NCI-H446 treated with DMSO at 0.1 percent for 48 hours (cell line): ENCODE measurements at regions not wholly inside any gene's neighbourhood (a gene's known extent, or its start where the extent isn't known, plus 50 kb on each side); places are given as distances from the start of the nearest gene placed in this dataset.

Experiments
- DNase-seq: peaks from one replicate; lab custom pipeline; 2025; lab: John Stamatoyannopoulos, UW

DNA sequence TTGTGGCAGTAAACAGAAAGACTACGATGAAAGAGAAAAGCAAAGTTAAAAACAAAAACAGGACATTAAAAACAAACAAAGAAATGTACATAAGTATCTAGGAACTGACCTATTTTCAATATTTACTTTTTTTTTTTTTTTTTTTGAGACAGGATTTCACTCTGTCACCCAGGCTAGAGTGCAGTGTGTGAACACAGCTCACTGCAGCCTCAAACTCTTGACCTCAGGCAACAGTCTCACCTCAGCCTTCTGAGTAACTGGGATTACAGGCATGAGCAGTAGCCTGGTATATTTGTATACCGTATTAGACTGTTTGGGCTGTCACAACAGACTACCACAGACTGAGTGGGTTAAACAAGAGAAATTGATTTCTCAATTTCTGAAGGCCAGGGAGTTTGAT, 1189.1 kb downstream of the CDH9 start:
- DNase-seq: no peak

- DNase-seq: no peak
Observed at GRCh38 chr5:25823330-25823873, 1178.6 kb upstream of the CDH10 start.
